ENCODE measurements at regions not wholly inside any gene's neighbourhood (a gene's known extent, or its start where the extent isn't known, plus 50 kb on each side); places are given as distances from the start of the nearest gene placed in this dataset.

DNA sequence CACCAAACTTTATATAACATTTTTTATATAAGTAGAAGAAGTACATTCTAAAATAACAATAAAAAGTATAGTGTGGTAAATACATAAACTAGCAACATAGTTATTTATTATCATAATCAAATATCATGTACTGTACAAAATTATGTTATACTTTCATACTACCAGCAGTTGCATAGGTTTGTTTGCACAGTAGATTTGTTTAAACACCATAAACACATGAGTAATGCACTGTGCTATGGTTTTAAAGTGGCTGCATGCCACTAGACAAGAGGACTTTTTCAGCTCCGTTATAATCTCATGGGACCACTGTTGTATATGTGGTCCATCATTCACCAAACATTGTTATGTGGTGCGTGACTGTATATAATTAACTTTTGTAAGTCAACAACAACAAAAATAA, 137.6 kb downstream of the DRD1 start:
- Histone ChIP-seq H2AFZ (ENCODE audit: low read depth, low read length) (no peak overlapping the region), H3K9me3 (ENCODE audit: low read length) (no peaks in the 10 kb centered on the region), H3K27me3 (ENCODE audit: insufficient read depth, low read length) (no peaks in the 10 kb centered on the region), H3K36me3 (ENCODE audit: insufficient read depth, low read length) (no peaks in the 10 kb centered on the region), H3K4me1 (ENCODE audit: insufficient read depth, low read length) (no peaks in the 10 kb centered on the region), H3K4me3 (ENCODE audit: low read length) (no peak overlapping the region)

DNA sequence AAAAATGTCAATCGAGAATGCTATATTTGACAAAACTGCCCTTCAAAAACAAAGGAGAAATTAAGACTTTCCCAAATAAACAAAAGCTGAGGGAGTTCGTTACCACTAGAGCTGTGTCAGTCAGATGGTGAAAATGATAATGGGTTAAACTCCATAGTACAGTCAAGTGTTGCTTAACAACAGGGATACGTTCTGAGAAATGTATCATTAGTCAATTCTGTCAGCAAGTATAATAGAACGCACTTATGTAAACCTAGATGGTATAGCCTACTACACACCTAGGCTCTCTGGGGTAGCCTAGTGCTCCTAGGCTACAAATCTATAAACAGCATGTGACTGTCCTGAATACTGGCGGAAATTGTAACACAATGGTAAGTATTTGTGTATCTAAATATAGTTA, 138.7 kb downstream of the DRD1 start:
- H3K4me1 ChIP-seq (ENCODE audit: insufficient read depth, low read length) = no peaks in the 10 kb centered on the region
- no peaks in the 10 kb centered on the region for H3K27me3 ChIP-seq (ENCODE audit: insufficient read depth, low read length)
- no peak overlapping the region for H2AFZ ChIP-seq (ENCODE audit: low read depth, low read length)
- H3K4me3 ChIP-seq (ENCODE audit: low read length) = no peak overlapping the region
- no peaks in the 10 kb centered on the region for H3K36me3 ChIP-seq (ENCODE audit: insufficient read depth, low read length)
- no peaks in the 10 kb centered on the region for H3K9me3 ChIP-seq (ENCODE audit: low read length)

DNA sequence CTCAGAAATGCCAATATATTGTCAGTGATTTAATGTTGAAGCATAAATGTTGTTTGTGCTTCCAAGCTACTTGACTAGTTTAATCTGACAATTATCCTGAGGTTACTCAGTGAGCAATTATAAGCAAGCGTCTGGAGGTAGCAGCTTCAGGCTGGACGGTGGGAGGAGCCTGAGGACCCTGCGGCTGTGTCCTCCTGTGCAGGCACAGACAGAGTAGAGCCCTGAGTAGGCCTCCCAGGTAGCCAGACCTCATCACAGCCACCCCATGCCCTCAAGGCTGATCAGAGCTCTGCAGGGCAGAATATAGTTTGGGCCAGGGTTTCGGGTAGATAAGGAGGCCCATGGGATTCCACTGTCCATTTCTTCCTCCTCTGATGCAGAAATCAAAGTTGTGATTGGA, 153.6 kb downstream of the DRD1 start:
- Histone ChIP-seq H3K36me3 (ENCODE audit: insufficient read depth, low read length) (no peaks in the 10 kb centered on the region), H3K9me3 (ENCODE audit: low read length) (no peaks in the 10 kb centered on the region), H3K4me3 (ENCODE audit: low read length) (no peak overlapping the region), H2AFZ (ENCODE audit: low read depth, low read length) (no peak overlapping the region), H3K27me3 (ENCODE audit: insufficient read depth, low read length) (no peaks in the 10 kb centered on the region), H3K4me1 (ENCODE audit: insufficient read depth, low read length) (no peaks in the 10 kb centered on the region)

DNA sequence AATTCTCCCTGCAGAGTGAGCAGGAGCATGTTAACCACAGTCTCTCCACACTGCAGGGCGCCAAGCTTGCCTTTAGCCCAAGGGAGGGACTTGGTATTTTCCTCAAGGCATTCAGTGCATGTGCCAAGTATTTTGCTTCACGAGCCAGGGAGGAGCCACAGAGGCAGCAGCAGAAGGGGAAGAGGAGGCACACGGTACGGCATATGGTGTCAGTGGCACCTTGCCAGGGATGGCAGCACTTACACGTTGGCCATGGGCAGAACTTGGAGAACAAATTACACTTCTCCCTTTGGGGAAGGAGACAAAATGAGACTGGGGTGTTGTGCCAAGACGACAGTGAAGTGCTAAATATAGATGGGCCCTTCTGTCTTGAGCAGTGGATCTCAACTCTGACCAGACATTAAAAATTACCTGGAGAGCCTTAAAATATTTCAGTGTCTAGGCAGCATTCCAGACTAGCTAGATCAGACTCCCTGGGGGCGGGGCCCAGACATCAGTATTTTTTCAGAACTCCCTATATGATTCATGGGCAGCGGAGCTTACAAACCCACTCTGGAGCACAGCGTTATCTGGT, 155.8 kb downstream of the DRD1 start:
- H3K27me3 ChIP-seq (ENCODE audit: insufficient read depth, low read length) = no peaks in the 10 kb centered on the region
- no peak overlapping the region for H3K4me3 ChIP-seq (ENCODE audit: low read length)
- H2AFZ ChIP-seq (ENCODE audit: low read depth, low read length) = no peak overlapping the region
- H3K4me1 ChIP-seq (ENCODE audit: insufficient read depth, low read length) = no peaks in the 10 kb centered on the region
- no peaks in the 10 kb centered on the region for H3K36me3 ChIP-seq (ENCODE audit: insufficient read depth, low read length)
- no peaks in the 10 kb centered on the region for H3K9me3 ChIP-seq (ENCODE audit: low read length)

DNA sequence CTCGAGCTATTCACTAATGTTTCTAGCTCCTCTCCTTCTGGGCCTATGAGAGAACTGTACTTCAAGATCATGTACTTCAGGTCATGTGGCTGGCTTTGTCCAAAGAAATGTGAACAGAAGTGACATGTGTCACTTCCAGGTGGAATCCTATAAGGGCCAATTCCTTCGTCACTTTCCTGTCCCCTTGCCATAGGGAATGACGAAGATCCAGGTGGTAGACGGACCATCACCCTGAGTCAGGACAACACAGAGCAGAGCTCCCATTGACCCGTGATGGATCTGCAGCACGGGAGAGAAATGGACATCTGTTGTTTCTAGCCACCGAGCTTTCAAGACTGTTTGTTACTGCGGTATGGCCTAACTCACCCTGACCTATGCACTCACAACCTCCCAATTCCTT, 157.0 kb downstream of the DRD1 start:
- Histone ChIP-seq H3K36me3 (ENCODE audit: insufficient read depth, low read length) (no peaks in the 10 kb centered on the region), H2AFZ (ENCODE audit: low read depth, low read length) (no peak overlapping the region), H3K4me3 (ENCODE audit: low read length) (no peak overlapping the region), H3K27me3 (ENCODE audit: insufficient read depth, low read length) (no peaks in the 10 kb centered on the region), H3K9me3 (ENCODE audit: low read length) (no peaks in the 10 kb centered on the region), H3K4me1 (ENCODE audit: insufficient read depth, low read length) (no peaks in the 10 kb centered on the region)

DNA sequence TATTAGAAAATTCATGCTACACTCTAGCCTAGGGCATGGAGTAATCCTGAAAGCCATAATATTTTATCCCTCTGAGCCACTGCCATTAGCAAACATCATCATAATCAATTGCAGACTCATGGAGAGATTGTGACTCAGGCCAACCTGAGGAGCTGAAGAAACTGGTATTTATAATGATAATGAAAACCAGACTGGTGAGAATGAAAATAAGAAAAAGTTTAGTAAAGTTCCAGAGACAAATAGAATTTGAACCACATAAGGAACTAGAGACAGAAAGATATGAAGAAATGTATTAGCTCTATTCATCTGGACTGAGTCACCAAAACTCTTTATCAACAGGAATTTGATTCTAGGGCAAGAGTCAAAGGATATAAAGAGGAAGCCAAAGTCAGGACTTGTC, 158.7 kb downstream of the DRD1 start:
- Histone ChIP-seq H3K27me3 (ENCODE audit: insufficient read depth, low read length) (no peaks in the 10 kb centered on the region), H2AFZ (ENCODE audit: low read depth, low read length) (no peak overlapping the region), H3K4me1 (ENCODE audit: insufficient read depth, low read length) (no peaks in the 10 kb centered on the region), H3K9me3 (ENCODE audit: low read length) (no peaks in the 10 kb centered on the region), H3K36me3 (ENCODE audit: insufficient read depth, low read length) (no peaks in the 10 kb centered on the region), H3K4me3 (ENCODE audit: low read length) (no peak overlapping the region)

DNA sequence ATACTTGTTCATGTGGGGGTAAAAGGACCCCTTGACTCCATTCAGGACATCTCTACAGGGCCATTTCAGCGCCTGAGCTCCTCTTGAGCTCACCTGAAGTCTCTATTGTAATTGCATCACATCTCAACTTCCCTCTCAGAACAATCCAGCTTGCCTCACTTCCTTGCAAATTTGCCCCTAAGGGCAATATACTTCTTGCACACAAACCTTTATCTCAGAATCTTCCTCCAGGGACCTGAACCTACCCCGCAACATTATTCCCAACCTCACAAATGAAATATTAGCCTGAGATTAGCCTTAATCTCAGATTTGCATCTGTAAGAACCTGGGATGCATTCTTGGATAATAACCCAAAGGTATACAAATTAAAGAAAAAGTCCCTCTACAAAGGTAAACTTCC, 159.2 kb downstream of the DRD1 start:
- no peaks in the 10 kb centered on the region for H3K27me3 ChIP-seq (ENCODE audit: insufficient read depth, low read length)
- no peak overlapping the region for H3K4me3 ChIP-seq (ENCODE audit: low read length)
- no peaks in the 10 kb centered on the region for H3K9me3 ChIP-seq (ENCODE audit: low read length)

DNA sequence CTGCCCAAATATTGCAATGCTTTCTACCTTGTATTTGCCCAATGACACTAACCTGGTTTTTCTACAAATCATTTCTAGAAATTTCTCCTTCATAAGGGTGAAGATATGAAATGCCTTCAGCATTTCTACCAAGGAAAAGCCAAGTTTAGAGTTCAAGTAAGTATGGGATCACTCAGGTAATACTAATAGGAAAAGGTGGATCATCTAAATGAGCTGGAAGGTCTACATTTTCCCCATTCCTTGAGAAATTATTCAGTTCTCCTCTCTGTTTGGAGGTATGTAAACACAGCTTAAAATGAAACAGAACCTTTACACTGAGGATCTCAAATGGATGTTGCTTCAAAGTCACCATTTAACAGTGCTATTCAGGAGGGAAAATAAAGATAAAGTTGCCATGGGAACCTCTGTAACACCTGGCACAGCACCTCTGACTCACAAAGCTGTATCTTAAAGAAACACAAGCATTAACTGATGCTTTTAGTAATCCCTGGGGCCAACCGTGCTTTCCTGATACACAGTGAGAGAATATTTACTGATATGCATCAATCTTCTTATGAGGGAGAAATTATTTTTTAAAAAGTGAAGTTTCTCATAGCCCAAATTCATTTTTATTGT, 161.3 kb downstream of the DRD1 start:
- no peak overlapping the region for H3K4me3 ChIP-seq (ENCODE audit: low read length)
- no peak overlapping the region for H2AFZ ChIP-seq (ENCODE audit: low read depth, low read length)
- H3K4me1 ChIP-seq (ENCODE audit: insufficient read depth, low read length) = no peaks in the 10 kb centered on the region
- no peaks in the 10 kb centered on the region for H3K27me3 ChIP-seq (ENCODE audit: insufficient read depth, low read length)
- no peaks in the 10 kb centered on the region for H3K36me3 ChIP-seq (ENCODE audit: insufficient read depth, low read length)
- H3K9me3 ChIP-seq (ENCODE audit: low read length) = no peaks in the 10 kb centered on the region

More for the DNA sequence above, 159.2 kb downstream of the DRD1 start:
- Histone ChIP-seq H3K36me3 (ENCODE audit: insufficient read depth, low read length) (no peaks in the 10 kb centered on the region), H3K4me1 (ENCODE audit: insufficient read depth, low read length) (no peaks in the 10 kb centered on the region), H2AFZ (ENCODE audit: low read depth, low read length) (no peak overlapping the region)

DNA sequence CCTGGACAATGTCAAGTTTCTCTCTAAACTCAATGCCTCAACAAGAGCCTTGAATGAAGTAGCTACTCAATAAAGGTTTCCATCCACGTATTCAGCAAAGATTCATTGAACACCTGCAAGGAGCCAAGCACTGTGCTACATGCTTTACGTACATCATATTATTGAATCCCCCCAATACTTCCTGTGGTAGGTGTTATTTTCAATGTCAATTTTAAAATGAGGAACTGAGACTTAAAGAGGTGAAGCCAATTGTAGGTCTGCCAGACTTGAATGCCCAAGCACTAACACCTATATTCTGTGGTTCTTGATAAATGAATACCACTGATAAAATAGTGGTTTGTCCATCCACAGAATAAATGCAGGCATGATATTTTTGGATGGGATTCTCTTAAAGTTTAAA, 162.3 kb downstream of the DRD1 start:
- Histone ChIP-seq H3K4me1 (ENCODE audit: insufficient read depth, low read length) (no peaks in the 10 kb centered on the region), H2AFZ (ENCODE audit: low read depth, low read length) (no peak overlapping the region), H3K9me3 (ENCODE audit: low read length) (no peaks in the 10 kb centered on the region), H3K4me3 (ENCODE audit: low read length) (no peak overlapping the region), H3K36me3 (ENCODE audit: insufficient read depth, low read length) (no peaks in the 10 kb centered on the region), H3K27me3 (ENCODE audit: insufficient read depth, low read length) (no peaks in the 10 kb centered on the region)

DNA sequence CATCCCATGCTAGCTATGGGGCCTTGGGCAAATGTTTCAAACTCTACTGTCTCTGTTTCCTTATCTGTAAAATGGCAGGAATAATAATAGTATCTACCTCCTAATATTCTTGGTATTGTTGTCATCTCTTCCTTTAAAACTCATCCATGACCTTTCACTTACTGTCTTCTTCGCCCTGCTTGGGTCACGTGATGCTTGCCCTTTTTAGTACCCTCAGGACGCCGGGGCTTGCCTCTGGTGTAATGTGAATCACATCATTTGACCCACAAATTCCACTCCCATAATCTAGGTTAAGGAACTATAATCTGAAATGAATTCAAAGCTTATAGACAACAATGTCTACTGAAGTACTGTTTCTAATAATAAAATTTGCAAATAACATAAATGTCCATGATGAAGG, 162.7 kb downstream of the DRD1 start:
- no peaks in the 10 kb centered on the region for H3K36me3 ChIP-seq (ENCODE audit: insufficient read depth, low read length)
- H2AFZ ChIP-seq (ENCODE audit: low read depth, low read length) = no peak overlapping the region
- no peaks in the 10 kb centered on the region for H3K9me3 ChIP-seq (ENCODE audit: low read length)
- no peak overlapping the region for H3K4me3 ChIP-seq (ENCODE audit: low read length)
- H3K27me3 ChIP-seq (ENCODE audit: insufficient read depth, low read length) = no peaks in the 10 kb centered on the region
- H3K4me1 ChIP-seq (ENCODE audit: insufficient read depth, low read length) = no peaks in the 10 kb centered on the region

DNA sequence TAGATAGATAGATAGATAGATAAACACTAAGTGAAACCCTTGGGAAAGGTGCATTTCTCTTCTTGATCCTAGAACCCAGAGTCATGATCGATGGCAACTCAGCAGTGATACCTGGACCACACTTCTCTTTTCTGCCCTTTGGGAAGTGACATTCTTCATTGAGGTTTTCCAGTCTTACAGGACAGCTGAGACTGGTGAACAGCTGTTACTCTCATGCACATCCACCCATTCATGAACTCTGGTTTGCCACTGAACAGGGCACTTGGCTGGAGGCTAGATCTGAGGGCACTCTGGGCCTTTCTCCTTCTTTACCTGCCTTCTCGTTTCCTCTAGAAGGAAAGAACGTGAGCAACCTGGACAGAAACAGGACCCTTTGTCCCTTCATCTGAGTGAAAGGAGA, 164.5 kb downstream of the DRD1 start:
- Histone ChIP-seq H2AFZ (ENCODE audit: low read depth, low read length) (no peak overlapping the region), H3K36me3 (ENCODE audit: insufficient read depth, low read length) (no peaks in the 10 kb centered on the region), H3K4me3 (ENCODE audit: low read length) (no peak overlapping the region), H3K27me3 (ENCODE audit: insufficient read depth, low read length) (no peaks in the 10 kb centered on the region), H3K9me3 (ENCODE audit: low read length) (no peaks in the 10 kb centered on the region), H3K4me1 (ENCODE audit: insufficient read depth, low read length) (no peaks in the 10 kb centered on the region)

DNA sequence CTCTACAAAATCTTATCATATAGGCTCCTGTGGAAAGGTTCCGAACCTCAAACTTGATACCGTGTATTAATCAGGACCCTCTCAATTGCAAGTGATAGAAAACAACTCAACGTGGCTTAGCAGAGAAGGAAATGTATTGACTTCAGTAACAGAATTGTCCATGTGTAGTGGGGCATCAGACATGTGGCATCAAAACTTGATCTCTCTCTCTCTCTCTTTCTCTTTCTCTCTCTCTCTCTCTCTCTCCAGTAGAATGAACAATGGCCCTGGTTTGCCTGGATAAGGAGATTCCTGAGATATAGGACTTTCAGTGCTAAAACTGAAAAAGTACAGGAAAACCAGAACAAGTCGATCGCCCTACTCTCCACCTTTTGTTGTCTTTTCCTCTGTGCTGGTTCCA, 168.2 kb downstream of the DRD1 start:
- H3K9me3 ChIP-seq (ENCODE audit: low read length) = no peaks in the 10 kb centered on the region
- H3K27me3 ChIP-seq (ENCODE audit: insufficient read depth, low read length) = no peaks in the 10 kb centered on the region
- no peak overlapping the region for H3K4me3 ChIP-seq (ENCODE audit: low read length)
- no peaks in the 10 kb centered on the region for H3K4me1 ChIP-seq (ENCODE audit: insufficient read depth, low read length)
- H2AFZ ChIP-seq (ENCODE audit: low read depth, low read length) = no peak overlapping the region
- no peaks in the 10 kb centered on the region for H3K36me3 ChIP-seq (ENCODE audit: insufficient read depth, low read length)

DNA sequence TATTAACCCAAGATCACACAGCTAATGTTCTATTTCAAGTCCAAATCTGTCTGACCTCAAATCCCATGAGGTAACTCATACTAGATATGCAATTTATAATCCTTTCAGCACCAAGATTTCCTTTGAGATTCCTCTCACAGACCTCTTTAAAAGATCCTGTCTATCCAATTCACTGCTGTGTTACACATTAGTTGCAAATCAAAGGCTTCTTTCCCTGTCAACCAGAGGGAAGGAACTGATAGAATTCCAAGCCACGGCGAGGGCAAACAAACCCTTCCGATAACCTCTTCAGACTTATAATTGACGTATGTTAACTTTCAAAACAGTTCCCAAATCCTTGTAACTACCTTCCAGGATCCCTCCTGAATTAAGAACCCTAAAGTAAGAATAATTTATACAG, 168.9 kb downstream of the DRD1 start:
- Histone ChIP-seq H2AFZ (ENCODE audit: low read depth, low read length) (no peak overlapping the region), H3K9me3 (ENCODE audit: low read length) (no peaks in the 10 kb centered on the region), H3K27me3 (ENCODE audit: insufficient read depth, low read length) (no peaks in the 10 kb centered on the region), H3K36me3 (ENCODE audit: insufficient read depth, low read length) (no peaks in the 10 kb centered on the region), H3K4me1 (ENCODE audit: insufficient read depth, low read length) (no peaks in the 10 kb centered on the region), H3K4me3 (ENCODE audit: low read length) (no peak overlapping the region)

DNA sequence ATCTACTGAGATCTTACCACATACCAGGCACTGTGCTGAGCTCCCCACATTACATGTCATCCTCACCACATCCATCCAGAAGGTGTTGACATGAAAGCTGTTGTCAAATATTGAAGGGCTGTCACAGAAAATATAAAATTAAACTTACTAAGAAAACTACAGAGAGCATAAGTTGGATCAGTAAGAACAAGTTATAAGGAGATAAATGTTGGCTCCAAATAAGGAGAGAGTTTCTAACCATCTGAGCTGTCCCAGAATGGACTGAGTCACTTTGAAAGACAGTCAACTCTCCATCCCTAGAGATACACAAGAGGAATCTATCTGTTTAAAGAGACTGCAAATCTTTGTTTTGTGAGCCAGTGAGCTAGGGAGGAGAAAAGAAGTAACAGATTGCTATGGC, 169.8 kb downstream of the DRD1 start:
- H2AFZ ChIP-seq (ENCODE audit: low read depth, low read length) = no peak overlapping the region
- no peaks in the 10 kb centered on the region for H3K9me3 ChIP-seq (ENCODE audit: low read length)
- H3K4me3 ChIP-seq (ENCODE audit: low read length) = no peak overlapping the region
- no peaks in the 10 kb centered on the region for H3K36me3 ChIP-seq (ENCODE audit: insufficient read depth, low read length)
- no peaks in the 10 kb centered on the region for H3K27me3 ChIP-seq (ENCODE audit: insufficient read depth, low read length)
- no peaks in the 10 kb centered on the region for H3K4me1 ChIP-seq (ENCODE audit: insufficient read depth, low read length)
